ENCODE measurements at regions not wholly inside any gene's neighbourhood (a gene's known extent, or its start where the extent isn't known, plus 50 kb on each side); places are given as distances from the start of the nearest gene placed in this dataset.

DNA sequence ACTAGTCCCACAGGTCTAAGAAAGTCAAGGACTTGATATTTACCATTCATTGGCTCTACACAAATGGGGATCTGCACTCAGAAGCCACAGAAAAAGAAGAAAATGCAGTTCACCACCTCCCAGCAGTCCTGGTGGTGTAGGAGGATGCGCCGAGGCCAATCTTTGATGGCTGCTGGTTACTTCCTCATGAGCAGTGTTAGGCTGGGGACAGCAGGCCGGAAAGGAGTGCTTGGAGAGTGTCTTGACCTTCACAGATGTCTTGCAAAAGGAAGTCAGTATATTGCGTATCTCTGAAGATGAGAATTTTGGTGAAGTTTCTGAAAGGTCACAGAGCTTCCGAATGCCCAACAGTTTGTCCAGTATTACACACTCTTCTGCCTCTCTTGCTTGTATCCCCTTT is 597.0 kb downstream of the EBF1 start:
- Mint-ChIP-seq H3K27ac (no peak overlapping the region), H3K4me1 (no peaks in the 10 kb centered on the region), H3K9me3 (peaks cover 6 to 14% of the 10 kb centered on the region in 2 donors), H3K36me3 (peaks cover 8% of the 10 kb centered on the region), H3K27me3 (ENCODE audit: low read depth in 2 of 2) (peaks cover 0 to 2% of the 10 kb centered on the region in 2 donors), H3K4me3 (no peak overlapping the region)
- DNase-seq (no peak), ATAC-seq (peak in 1 of 3 donors; percentile 39)
- no peaks in the 10 kb centered on the region for H3K9me3 ChIP-seq (ENCODE audit: control insufficient read depth, insufficient read depth, low read length)
- WGBS (ENCODE audit: insufficient coverage), result 79% methylated on average over 5 of the region's 5 CpGs
- intact Hi-C loops (cut with micrococcal nuclease), result no loop called here
- H3K27ac ChIP-seq (ENCODE audit: low read length), result no peak overlapping the region
- no peak overlapping the region for H3K4me3 ChIP-seq (ENCODE audit: low read length)
- H3K36me3 ChIP-seq (ENCODE audit: control insufficient read depth, insufficient read depth, low read length), result no peaks in the 10 kb centered on the region
- TF ChIP-seq, protein P1, sequence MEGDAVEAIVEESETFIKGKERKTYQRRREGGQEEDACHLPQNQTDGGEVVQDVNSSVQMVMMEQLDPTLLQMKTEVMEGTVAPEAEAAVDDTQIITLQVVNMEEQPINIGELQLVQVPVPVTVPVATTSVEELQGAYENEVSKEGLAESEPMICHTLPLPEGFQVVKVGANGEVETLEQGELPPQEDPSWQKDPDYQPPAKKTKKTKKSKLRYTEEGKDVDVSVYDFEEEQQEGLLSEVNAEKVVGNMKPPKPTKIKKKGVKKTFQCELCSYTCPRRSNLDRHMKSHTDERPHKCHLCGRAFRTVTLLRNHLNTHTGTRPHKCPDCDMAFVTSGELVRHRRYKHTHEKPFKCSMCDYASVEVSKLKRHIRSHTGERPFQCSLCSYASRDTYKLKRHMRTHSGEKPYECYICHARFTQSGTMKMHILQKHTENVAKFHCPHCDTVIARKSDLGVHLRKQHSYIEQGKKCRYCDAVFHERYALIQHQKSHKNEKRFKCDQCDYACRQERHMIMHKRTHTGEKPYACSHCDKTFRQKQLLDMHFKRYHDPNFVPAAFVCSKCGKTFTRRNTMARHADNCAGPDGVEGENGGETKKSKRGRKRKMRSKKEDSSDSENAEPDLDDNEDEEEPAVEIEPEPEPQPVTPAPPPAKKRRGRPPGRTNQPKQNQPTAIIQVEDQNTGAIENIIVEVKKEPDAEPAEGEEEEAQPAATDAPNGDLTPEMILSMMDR (IDR thresholded peaks at IDR 0.05), result no peak
- H3K4me1 ChIP-seq (ENCODE audit: control insufficient read depth, insufficient read depth, low read length), result no peaks in the 10 kb centered on the region
- H3K27me3 ChIP-seq (ENCODE audit: control insufficient read depth, insufficient read depth, low read length), result no peaks in the 10 kb centered on the region

DNA sequence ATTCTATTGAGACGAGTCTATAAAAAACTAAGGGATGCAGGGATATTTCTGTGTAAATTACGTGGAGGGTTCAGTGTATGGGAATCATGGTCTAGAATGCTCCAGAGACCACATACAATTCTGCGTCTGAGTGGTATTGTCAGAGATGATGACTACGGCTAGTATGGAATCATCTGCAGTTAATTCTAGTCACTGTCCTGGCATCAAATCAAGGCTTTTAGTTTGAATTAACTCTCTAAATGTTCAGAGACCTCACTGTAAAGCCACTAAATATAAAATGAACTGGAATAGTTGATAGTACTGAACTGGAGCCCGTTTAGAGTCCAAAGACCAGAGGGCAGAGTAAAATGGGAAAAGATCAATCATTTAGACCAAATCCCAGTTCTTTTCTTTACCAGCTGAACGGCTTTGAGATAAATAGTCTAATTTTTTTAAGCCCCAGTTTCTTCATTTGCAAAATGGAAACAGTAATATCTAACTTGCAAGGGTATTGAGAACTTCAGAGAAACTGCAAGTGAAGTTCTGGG is 599.8 kb downstream of the EBF1 start:
- H3K27me3 ChIP-seq (ENCODE audit: control insufficient read depth, insufficient read depth, low read length), result no peaks in the 10 kb centered on the region

DNA sequence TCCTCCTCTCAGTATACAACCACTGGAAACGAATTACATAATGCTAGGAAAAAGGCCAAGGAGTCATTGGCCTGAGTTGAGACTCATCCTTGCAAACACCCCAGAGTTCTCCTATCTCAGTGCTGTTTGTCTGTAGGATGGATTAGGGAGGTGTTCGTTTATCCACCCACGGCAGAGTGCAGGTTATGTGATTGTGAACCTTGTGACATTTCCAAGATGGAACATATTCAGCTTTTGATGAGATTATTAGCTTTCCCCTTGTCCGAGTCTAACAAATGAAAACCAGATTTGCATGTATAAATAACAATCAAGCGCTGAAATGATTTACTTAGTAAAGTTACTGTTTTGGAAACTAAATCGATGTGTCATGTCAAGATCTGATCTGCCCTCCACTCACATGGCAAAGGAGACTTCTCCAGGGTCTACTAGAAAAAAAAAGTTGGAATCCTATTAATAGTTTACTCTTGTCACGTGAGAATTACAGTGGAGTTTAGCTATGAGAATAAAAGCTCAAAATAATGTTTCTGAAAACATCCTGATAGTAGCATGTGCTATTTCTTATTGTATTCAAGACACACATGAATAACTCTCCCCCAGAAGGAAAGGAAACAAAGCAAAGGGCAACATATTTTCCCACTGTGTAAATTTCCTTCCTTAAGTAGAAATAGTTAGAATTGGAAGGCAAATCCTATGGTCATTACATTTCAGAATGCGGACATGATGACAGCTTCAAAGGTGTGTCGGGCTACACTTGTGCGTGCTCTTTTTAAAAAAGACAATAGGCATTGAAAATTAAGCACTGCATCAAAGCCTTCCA is 600.4 kb downstream of the EBF1 start:
- TF ChIP-seq, protein P1 (IDR thresholded peaks at IDR 0.05), result no peak
- intact Hi-C loops (cut with micrococcal nuclease), result no loop called here
- no peak overlapping the region for H3K4me3 Mint-ChIP-seq
- Histone ChIP-seq H3K4me3 (ENCODE audit: low read length) (no peak overlapping the region), H3K36me3 (ENCODE audit: control insufficient read depth, insufficient read depth, low read length) (no peaks in the 10 kb centered on the region), H3K4me1 (ENCODE audit: control insufficient read depth, insufficient read depth, low read length) (no peaks in the 10 kb centered on the region), H3K9me3 (ENCODE audit: control insufficient read depth, insufficient read depth, low read length) (no peaks in the 10 kb centered on the region), H3K27me3 (ENCODE audit: control insufficient read depth, insufficient read depth, low read length) (no peaks in the 10 kb centered on the region), H3K27ac (ENCODE audit: low read length) (no peak overlapping the region)
- H3K36me3 Mint-ChIP-seq, result no peaks in the 10 kb centered on the region
- H3K9me3 Mint-ChIP-seq, result peaks cover 0 to 5% of the 10 kb centered on the region in 2 donors
- H3K27me3 Mint-ChIP-seq (ENCODE audit: low read depth in 2 of 2), result no peaks in the 10 kb centered on the region
- 89% methylated on average over 9 of the region's 10 CpGs for WGBS (ENCODE audit: insufficient coverage)
- DNase-seq (no peak), ATAC-seq (no peak)
- H3K4me1 Mint-ChIP-seq, result no peaks in the 10 kb centered on the region
- H3K27ac Mint-ChIP-seq, result no peak overlapping the region

More for the DNA sequence above, 599.8 kb downstream of the EBF1 start:
- WGBS (ENCODE audit: insufficient coverage), result 81% methylated on average over 6 of the region's 6 CpGs
- no peaks in the 10 kb centered on the region for H3K4me1 ChIP-seq (ENCODE audit: control insufficient read depth, insufficient read depth, low read length)
- no peaks in the 10 kb centered on the region for H3K9me3 ChIP-seq (ENCODE audit: control insufficient read depth, insufficient read depth, low read length)
- Mint-ChIP-seq H3K27ac (no peak overlapping the region), H3K4me1 (no peaks in the 10 kb centered on the region), H3K4me3 (no peak overlapping the region), H3K9me3 (peaks cover under 1 to 5% of the 10 kb centered on the region in 2 donors), H3K36me3 (peaks cover 2% of the 10 kb centered on the region), H3K27me3 (ENCODE audit: low read depth in 2 of 2) (no peaks in the 10 kb centered on the region)
- TF ChIP-seq, protein P1 (IDR thresholded peaks at IDR 0.05), result no peak
- ATAC-seq, result no peak
- H3K27ac ChIP-seq (ENCODE audit: low read length), result no peak overlapping the region
- intact Hi-C loops (cut with micrococcal nuclease), result no loop called here
- no peaks in the 10 kb centered on the region for H3K36me3 ChIP-seq (ENCODE audit: control insufficient read depth, insufficient read depth, low read length)
- no peak overlapping the region for H3K4me3 ChIP-seq (ENCODE audit: low read length)
- DNase-seq, result no peak

Measured in natural killer cell (primary cell).